ENCODE measurements at regions not wholly inside any gene's neighbourhood (a gene's known extent, or its start where the extent isn't known, plus 50 kb on each side); places are given as distances from the start of the nearest gene placed in this dataset.

DNA sequence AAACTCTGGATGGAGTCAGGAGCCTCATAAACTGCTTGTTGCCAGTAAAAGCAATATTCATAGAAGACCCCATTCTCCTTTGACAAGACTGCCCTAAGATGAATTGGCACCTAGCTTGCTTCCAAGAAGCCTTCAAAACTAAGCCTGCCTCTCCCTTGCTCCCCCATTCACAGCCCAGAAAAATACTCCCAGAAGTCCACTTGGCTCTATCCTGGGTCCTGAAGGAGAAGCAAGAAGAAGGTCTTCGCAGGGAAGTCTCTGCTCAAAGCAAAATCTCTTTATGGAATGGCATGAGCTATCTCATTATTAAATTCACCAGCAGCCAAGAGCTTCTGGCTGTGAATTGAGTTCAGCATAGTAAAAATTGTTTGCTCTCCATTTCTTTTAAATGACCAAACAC is 230.2 kb upstream of the ARRDC4 start:
- H3K4me2 ChIP-seq = no peak overlapping the region
- H3K36me3 ChIP-seq (replicated peaks; ENCODE audit: insufficient read depth, low read depth) = no peaks in the 10 kb centered on the region
- no peaks in the 10 kb centered on the region for H4K20me1 ChIP-seq (ENCODE audit: insufficient read depth, poor library complexity, severe bottlenecking)
- H3K4me1 ChIP-seq (ENCODE audit: insufficient read depth) = no peaks in the 10 kb centered on the region
- H3K9me2 ChIP-seq (replicated peaks; ENCODE audit: insufficient read depth) = no peaks in the 10 kb centered on the region
- DNase-seq (ENCODE audit: low spot score) = no peak
- H3K9me3 ChIP-seq (ENCODE audit: low read depth) = no peaks in the 10 kb centered on the region
- no peak overlapping the region for H2AFZ ChIP-seq
- no peak overlapping the region for H3K27ac ChIP-seq
- no peaks in the 10 kb centered on the region for H3K79me2 ChIP-seq
- TF ChIP-seq EZH2phosphoT487 (IDR thresholded peaks at IDR 0.05; ENCODE audit: low read depth, severe bottlenecking, unreplicated experiment) (no peak), EZH2 (IDR thresholded peaks at IDR 0.05; ENCODE audit: borderline replicate concordance) (no peak)
- TF ChIP-seq, protein P1, sequence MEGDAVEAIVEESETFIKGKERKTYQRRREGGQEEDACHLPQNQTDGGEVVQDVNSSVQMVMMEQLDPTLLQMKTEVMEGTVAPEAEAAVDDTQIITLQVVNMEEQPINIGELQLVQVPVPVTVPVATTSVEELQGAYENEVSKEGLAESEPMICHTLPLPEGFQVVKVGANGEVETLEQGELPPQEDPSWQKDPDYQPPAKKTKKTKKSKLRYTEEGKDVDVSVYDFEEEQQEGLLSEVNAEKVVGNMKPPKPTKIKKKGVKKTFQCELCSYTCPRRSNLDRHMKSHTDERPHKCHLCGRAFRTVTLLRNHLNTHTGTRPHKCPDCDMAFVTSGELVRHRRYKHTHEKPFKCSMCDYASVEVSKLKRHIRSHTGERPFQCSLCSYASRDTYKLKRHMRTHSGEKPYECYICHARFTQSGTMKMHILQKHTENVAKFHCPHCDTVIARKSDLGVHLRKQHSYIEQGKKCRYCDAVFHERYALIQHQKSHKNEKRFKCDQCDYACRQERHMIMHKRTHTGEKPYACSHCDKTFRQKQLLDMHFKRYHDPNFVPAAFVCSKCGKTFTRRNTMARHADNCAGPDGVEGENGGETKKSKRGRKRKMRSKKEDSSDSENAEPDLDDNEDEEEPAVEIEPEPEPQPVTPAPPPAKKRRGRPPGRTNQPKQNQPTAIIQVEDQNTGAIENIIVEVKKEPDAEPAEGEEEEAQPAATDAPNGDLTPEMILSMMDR (IDR thresholded peaks at IDR 0.05; ENCODE audit: poor library complexity) = no peak
- H3K27me3 ChIP-seq = peaks cover 12% of the 10 kb centered on the region
- WGBS (ENCODE audit: low lambda C conversion rate, missing lambda C conversion rate) = 78% methylated on average over 1 of the region's 1 CpG
- no peak overlapping the region for H3K4me3 ChIP-seq

DNA sequence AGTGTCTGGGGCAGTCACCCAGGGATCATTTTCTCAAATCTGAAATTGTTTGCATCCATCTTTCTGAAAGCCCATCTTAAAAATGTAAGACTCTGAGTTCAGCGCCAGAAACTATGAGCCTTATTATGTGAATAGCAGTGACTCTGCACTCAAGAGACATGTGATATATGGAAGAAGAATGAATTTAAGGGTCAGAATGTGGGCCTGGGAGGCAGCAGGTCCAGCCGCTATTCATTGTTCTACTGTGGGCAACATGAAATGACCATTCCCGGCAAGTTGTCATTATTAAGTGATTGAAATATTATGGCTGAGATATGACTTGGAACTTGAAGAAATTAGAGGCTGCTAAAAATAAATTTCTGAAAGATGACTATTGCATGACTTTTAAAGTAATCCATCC is 228.6 kb upstream of the ARRDC4 start:
- TF ChIP-seq EZH2phosphoT487 (IDR thresholded peaks at IDR 0.05; ENCODE audit: low read depth, severe bottlenecking, unreplicated experiment) (no peak), EZH2 (IDR thresholded peaks at IDR 0.05; ENCODE audit: borderline replicate concordance) (no peak)
- TF ChIP-seq, protein P1 (IDR thresholded peaks at IDR 0.05; ENCODE audit: poor library complexity) = no peak
- Histone ChIP-seq H3K27ac (no peak overlapping the region), H3K4me2 (no peak overlapping the region), H3K9me2 (replicated peaks; ENCODE audit: insufficient read depth) (no peaks in the 10 kb centered on the region), H3K36me3 (replicated peaks; ENCODE audit: insufficient read depth, low read depth) (no peaks in the 10 kb centered on the region), H2AFZ (no peak overlapping the region), H3K79me2 (no peaks in the 10 kb centered on the region), H4K20me1 (ENCODE audit: insufficient read depth, poor library complexity, severe bottlenecking) (no peaks in the 10 kb centered on the region), H3K4me1 (ENCODE audit: insufficient read depth) (no peaks in the 10 kb centered on the region), H3K27me3 (peaks cover 12% of the 10 kb centered on the region), H3K9me3 (ENCODE audit: low read depth) (no peaks in the 10 kb centered on the region), H3K4me3 (no peak overlapping the region)
- no peak for DNase-seq (ENCODE audit: low spot score)
- 96% methylated on average over 3 of the region's 3 CpGs for WGBS (ENCODE audit: low lambda C conversion rate, missing lambda C conversion rate)

DNA sequence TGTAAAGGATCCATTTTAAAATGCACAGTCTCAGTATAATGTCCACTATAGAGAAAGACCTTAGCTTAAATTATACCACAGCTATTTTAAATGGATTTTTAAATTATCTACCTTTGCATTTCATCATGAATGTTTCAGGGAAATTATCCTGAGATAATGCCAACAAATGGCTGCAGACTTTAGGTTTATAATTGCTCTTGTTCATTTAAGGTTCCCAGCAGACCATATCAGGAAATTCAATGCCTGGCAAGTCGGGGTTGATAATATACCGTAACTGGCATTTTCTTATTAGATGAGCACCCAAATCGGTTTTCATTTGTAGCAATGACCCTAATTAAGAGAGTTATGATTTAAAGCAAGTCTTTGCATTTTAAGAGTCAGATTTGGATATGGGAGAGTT is 227.1 kb upstream of the ARRDC4 start:
- Histone ChIP-seq H3K4me2 (no peak overlapping the region), H3K79me2 (no peaks in the 10 kb centered on the region), H3K27ac (no peak overlapping the region), H3K9me3 (ENCODE audit: low read depth) (no peaks in the 10 kb centered on the region), H3K27me3 (peaks cover 8% of the 10 kb centered on the region), H2AFZ (no peak overlapping the region), H3K36me3 (replicated peaks; ENCODE audit: insufficient read depth, low read depth) (no peaks in the 10 kb centered on the region), H3K4me3 (no peak overlapping the region), H3K4me1 (ENCODE audit: insufficient read depth) (no peaks in the 10 kb centered on the region), H3K9me2 (replicated peaks; ENCODE audit: insufficient read depth) (no peaks in the 10 kb centered on the region), H4K20me1 (ENCODE audit: insufficient read depth, poor library complexity, severe bottlenecking) (no peaks in the 10 kb centered on the region)
- TF ChIP-seq, protein P1 (IDR thresholded peaks at IDR 0.05; ENCODE audit: poor library complexity) = no peak
- no peak for TF ChIP-seq EZH2 (IDR thresholded peaks at IDR 0.05; ENCODE audit: borderline replicate concordance)
- no peak for DNase-seq (ENCODE audit: low spot score)
- 84% methylated on average over 3 of the region's 3 CpGs for WGBS (ENCODE audit: low lambda C conversion rate, missing lambda C conversion rate)

DNA sequence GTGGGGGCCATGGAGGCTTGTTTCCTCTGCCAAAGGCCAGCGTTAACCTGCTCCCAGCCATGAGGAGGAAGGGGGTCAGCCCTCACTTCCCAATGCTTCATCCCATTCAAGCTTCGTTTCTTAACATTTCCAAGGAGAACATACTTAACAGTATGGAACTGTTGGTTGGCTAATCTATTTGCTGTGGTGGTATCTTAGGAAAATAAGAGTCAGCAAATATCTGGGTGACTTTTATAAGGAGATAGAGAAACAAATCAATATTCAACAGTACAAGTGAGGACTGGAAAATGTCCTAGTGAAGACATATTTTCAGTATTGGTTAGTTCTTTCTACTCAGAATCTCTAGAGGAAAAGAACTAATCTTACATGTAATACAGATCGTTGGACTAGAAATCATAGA is 223.8 kb upstream of the ARRDC4 start:
- Histone ChIP-seq H3K4me2 (no peak overlapping the region), H3K36me3 (replicated peaks; ENCODE audit: insufficient read depth, low read depth) (no peaks in the 10 kb centered on the region), H3K27me3 (peaks cover 5% of the 10 kb centered on the region), H3K9me3 (ENCODE audit: low read depth) (no peaks in the 10 kb centered on the region), H3K4me1 (ENCODE audit: insufficient read depth) (no peaks in the 10 kb centered on the region), H3K27ac (no peak overlapping the region), H4K20me1 (ENCODE audit: insufficient read depth, poor library complexity, severe bottlenecking) (no peaks in the 10 kb centered on the region), H3K79me2 (no peaks in the 10 kb centered on the region), H2AFZ (no peak overlapping the region), H3K9me2 (replicated peaks; ENCODE audit: insufficient read depth) (no peaks in the 10 kb centered on the region), H3K4me3 (no peak overlapping the region)
- no peak for DNase-seq (ENCODE audit: low spot score)
- TF ChIP-seq, protein P1 (IDR thresholded peaks at IDR 0.05; ENCODE audit: poor library complexity) = no peak
- no peak for TF ChIP-seq EZH2 (IDR thresholded peaks at IDR 0.05; ENCODE audit: borderline replicate concordance)
- TF ChIP-seq EZH2phosphoT487 (IDR thresholded peaks at IDR 0.05; ENCODE audit: low read depth, severe bottlenecking, unreplicated experiment) = no peak
- WGBS (ENCODE audit: low lambda C conversion rate, missing lambda C conversion rate) = 82% methylated on average over 3 of the region's 3 CpGs
